COLO668 (cell line): ENCODE measurements at regions not wholly inside any gene's neighbourhood (a gene's known extent, or its start where the extent isn't known, plus 50 kb on each side); places are given as distances from the start of the nearest gene placed in this dataset.
"Not testable (repeated sequence)": the region's sequence is repeated elsewhere in the genome, so short reads cannot be mapped to it uniquely, and the experiment has no call there.

Experiments
- DNase-seq: peaks from one replicate; lab custom pipeline; 2025; ENCODE audit not compliant: unreplicated experiment; lab: John Stamatoyannopoulos, UW

DNA sequence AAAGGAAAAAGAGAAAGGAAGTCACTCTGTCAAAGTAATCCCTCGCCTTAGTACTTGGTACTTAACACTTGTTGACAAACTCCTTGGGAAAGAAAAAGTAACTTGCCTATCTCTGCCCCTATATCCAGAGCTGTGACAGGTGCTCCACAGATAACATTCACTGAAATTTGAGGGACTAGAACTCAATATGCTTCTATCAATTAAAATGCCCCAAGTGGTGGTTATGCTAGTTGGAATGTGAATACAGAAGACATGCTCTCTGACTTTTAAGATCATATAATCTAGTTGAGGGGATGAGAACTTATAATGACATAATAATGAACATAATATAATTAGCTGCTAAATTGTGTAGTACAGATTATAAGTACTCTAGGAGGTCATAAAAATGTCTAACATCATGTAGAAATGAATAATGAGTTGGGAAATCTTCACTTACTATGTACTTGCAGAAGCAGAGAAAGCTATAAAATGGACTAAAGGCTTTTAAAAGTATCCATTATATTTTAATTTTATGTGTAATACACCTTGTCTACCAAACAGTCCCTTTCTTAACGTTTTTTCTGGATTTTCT lies 153.1 kb upstream of the CCDC54 start:
- no peak for DNase-seq

DNA sequence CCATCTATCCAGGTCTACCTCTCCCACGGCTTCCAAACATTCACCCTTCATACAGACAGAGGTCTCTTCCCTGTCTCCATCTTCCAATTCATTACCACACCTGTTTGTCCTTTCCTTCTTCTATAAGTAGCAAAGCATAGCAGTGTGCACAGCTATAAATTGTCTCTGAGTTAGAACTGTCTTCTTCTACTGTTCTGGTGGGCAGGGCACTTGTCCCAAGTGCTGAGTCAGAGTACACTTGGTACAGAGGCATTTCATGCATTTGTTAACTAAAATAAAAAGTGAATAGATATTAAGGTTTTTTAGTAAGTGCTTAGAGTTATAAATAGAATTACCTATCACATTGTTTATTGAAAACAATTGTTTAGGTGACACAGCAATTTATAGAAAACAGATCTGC lies 150.1 kb upstream of the CCDC54 start:
- DNase-seq = no peak

DNA sequence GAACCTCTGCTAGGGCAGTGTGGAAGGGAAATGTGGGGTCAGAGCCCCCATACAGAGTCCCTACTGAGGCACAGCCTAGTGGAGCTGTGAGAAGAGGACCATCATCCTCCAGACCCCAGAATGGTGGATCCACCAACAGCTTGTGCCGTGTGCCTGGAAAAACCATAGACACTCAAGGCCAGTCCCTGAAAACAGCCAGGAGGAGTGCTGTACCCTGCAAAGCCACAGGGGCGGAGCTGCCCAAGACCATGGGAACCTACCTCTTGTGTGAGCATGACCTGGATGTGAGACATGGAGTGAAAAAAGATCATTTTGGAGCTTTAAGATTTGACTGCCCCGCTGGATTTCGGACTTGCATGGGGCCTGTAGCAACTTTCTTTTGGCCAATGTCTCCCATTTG lies 143.4 kb upstream of the CCDC54 start:
- DNase-seq = not testable (repeated sequence)

DNA sequence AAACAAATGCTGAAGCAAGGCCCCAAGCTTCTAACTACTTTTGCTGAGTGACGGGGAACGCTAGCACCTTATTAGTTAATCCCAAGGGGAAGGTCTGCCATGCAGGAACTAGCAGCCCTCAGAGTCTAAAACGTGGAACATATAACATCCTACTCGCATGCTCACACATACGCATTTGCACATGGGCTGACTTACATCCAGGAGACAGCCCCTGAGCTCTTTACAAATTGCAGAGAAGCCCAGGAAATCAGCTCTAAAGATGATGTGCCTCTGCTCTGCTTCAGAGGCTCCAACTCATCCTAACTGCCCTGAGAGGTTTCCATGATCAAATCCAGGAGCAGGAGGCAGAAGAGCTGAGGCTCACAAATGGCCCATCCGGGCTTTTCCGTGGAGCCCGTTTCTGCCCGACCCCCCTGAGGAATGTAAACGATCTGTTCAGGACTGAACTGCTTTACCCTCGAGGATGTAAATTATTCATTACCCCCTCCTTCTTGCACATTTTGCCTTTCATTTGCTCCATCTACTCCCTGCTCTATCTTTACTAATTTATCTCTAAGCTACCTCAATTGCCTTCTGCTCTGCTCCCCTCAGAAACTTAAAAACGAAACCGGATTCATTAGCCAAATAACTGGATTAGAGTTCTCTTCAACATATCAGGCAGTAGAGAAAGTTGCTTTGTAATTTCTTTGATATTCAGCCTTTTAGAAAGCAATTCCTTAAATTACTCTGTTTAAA lies 141.9 kb upstream of the CCDC54 start:
- DNase-seq = no peak

DNA sequence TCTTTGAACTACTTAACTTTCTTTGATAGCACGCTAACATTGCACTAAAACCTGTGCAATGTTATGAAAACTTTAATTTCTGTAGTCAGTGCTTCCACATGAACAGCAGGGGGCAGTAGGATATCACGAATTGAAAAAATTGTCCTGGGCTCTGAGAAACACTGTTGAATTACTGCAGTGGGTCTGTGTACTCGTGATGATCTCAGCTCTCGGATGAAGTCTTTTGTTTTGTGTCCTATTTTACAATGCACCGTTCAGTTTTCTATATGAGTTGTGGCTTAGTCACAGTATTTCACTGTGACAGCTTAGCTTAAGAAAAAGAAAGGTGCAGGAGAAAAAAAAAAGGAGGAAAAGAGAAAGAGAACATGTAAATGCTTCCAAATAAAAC lies 141.3 kb upstream of the CCDC54 start:
- peak; percentile 20 for DNase-seq

DNA sequence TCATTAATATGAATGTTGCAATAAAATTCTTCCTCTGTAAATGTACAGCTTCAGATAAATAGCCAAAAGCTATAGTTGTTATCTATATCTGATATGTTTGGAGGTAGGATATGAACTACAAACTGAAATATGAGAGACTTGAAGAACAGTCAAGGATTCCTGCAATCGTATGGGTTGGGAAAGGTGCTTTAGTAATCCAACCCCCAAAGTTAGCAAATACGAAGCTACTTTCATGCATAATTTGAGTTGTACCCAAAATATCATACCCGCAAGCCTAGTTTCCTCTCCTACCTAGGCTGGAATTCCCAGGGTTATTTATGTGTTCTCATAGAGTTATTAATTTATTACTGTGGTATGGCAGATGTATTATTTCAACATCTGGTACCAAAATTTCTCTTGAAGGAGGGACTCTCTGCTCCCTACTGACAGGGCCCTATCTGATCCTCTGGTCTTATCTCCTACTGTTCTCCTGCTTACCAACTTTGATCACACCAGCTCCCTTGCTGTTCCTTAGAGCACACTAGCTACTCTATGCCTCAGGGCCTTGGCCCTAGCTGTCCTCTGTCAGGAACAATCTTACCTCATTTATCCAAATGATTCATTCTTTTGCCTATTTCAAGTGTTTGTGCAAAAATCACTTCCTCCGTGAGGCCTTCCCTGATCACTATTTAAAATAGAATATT lies 140.4 kb upstream of the CCDC54 start:
- no peak for DNase-seq

DNA sequence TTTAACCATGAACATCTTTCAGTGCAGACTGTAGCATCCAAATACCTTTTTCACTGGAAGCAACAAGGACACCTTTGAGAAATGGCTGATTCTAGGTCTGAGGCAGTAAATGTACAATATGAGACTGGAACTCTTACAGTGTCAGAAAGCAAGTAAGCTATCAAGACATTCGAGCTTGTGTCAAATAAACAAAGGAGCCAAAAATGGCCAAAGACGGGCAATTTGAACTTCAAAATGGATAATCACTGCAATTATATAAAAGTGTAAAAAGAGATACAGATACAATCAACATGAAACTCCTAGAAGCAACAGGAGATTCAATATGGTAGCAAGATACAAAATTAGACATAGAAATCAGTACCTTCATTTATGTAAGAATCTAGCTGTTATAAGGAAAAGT lies 138.5 kb upstream of the CCDC54 start:
- DNase-seq = no peak

DNA sequence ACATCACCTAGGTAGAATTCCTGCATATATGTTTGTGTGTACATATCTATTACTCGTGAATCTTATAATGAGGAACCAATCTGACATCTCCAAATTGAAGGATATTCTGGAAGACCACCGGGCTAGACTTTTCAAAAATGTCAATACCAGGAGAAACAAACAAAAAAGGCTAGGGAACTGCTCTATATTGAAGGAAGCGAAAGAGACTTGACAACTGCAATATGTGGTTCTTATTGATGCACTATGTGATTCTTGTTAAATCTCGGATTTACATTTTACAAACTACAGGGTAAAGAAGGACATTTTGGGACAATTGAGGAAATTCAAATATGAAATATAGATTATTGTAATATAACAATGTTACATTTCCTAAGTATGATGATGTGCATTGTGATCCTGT lies 137.5 kb upstream of the CCDC54 start:
- DNase-seq = no peak

DNA sequence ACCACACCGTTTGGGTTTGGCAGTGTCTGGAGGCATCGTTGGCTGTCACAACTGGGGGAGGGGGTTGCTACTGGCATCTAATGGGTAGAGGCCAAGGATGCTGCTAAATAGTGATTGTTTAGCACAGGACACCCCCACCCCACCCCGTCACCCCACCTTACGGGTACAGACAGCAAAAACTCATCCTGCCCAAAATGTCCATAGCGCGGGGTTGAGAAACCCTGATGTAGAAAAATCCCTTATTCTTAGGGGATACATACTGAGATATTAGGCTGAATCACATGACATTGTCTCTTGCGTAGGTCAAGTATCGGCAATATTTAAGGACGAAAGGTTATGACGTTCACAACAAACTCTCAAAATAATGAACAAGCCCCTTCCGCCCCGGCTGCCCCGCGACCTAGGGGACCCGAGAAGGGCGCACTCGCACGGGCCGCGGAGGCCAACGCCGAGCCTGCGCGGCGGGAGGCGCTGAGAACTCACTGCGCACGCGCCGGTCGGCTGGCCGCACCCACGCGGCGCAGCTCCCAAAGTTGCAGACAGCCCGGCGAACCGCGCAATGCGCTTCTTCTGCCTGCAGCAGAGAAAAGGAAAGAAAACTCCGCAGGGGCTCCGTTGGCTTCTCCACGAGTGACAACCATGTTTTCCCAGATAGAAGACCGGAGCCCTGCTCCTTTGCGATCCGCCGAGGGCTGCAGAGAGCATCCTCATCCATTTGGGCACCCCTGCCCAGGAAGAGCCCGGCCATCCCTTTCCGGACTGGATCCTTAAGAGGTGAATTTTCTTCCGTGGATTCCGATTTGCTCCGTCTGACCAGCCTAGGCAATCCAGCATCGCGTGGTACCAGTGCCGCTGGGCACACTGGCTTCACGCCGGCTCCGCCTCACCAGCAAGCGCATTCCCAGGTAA lies 136.8 kb upstream of the CCDC54 start:
- DNase-seq = peak; percentile 66

DNA sequence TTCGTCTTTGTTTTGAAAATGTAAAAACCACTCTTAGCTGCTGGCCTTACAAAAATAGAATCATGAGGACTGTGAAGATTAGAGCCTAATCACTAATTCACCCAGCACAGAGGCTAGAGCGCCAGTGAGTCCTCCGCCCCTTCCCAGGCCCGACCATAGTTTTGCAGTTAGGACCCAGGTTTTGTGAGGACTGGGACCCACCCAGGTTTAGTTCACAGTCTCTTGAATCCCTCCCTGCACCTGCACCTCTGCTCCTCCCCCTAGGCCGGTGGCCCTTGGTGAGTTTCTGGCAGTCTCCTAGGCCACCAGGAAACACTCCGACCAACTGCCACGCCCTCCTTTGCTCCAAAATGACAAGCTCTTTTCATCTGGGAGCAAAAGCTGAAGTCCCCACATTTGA lies 136.0 kb upstream of the CCDC54 start:
- peak; percentile 49 for DNase-seq

DNA sequence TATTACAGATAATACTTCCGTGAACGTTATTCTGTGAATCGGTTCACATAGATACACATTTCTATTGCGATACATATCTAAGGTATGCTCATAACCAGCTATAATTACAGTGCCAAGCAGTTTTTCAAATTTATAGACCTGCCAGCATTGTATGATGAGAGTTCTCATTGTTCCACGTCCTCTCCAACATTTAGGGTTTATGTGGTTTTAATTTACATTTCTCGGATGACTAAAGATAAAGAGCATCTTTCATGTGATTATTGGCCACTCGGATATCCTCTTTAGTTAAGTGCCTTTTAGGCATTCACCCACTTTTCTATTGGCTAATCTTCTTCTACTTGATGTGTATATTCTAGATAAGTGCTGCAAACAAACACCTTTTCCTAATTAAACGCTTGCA lies 134.7 kb upstream of the CCDC54 start:
- DNase-seq = no peak

DNA sequence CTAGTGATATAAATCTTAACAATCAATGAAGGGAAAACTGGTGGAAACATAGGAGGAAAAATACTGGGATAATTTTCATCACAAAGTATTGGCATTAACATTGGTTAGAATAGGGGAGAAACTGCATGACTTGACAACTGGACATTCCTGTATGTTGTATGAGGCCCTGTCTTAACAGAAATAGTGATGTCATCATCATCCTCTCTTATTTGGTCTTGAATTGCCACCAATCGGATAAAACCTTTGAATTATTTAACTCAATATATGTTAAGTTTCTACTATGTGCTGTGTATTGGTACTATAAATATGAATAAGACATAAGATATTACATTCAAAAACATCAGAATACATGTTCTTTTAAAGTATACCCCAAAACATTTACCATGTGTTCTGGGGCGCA lies 130.1 kb upstream of the CCDC54 start:
- no peak for DNase-seq

DNA sequence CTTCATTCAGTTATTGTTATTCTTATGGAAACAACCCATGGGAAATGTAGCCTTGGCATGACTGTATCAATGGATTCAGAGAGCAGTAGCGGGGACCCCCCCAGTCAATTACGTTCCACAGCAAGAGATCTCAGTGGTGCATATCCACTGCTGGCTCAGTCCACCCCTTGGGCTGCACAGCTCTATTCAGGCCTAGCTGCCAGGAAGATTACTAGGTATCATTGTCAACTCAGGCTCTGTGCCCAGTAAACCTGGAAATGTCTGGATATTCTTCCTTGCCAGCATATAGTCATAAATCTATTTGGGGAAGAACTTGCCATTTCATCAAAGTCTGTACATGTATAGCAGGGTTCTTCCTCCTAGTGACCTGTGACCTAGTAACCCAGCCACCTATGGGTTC lies 128.1 kb upstream of the CCDC54 start:
- DNase-seq = no peak

DNA sequence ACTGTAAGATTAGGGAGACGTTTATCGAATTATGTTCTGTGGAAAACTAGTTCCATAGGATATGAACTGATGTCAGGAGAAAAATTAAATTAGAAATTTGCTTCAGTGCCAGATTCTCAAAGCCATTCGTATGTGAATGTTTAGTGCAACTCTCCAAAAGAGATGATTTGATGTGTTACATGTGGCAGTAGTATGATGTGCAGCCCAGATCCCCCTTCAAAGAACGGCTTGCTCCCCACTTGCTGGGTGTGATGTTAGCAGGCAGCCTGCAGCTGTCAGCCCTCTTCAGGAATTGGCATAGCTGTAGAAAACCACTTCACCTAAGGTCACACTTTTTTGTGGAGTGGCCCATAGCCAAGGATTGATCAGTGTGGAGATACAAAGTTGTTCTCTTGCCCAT lies 127.0 kb upstream of the CCDC54 start:
- DNase-seq = no peak

DNA sequence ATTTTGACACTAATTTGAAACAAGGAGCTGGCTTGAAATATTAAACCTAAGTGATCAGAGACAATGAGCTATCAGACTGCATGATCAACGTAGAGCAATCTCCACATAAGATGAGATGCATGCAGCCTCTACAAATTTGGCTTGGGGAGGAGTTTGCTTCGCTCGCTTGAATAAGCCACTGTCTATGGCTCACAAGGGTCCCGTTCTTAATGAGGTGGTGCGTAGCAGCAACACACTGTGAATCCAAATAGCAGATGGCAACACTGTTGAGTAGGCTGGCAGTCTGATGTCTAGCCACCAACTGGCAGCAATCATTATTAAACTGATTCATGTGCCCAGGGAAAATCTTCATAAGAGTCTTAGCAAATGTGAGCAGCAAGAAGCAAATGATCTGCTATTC lies 125.4 kb upstream of the CCDC54 start:
- no peak for DNase-seq

DNA sequence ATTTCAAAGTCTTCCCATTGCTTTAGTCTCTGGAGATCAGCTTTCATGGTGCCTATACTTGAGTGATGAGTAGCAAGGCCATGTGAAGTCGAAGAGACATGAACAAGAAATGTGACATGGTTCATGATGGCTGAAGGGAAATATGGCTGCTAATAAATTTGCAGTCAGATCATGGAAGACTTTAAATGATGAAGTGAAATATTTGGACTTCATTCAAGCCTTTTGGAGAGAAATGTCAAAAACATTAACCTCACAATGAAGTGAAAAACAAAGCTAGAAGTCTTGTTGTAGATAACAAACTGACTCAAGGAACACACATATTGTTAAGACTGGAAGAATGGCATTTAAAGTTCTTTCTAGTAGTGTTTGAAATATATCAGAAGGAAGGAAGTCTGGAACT lies 120.3 kb upstream of the CCDC54 start:
- DNase-seq = no peak

DNA sequence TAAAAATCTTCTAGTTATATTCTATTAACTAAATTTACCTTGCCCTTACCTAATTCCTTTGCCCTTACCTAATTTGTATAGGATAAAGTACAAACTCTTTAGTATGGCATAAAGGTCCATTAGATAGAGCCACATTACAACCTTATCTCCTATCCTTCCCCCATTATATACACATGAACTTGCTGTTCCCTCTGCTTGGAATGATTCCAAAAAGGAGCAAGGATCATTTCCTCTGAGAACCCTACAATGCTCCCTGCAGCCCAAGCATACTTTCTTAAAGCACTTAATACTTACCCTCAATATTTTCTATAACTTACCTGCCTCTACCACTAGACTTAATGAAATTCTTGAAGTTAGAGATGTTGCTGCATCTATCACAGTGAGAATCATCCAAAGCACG lies 118.9 kb upstream of the CCDC54 start:
- no peak for DNase-seq

DNA sequence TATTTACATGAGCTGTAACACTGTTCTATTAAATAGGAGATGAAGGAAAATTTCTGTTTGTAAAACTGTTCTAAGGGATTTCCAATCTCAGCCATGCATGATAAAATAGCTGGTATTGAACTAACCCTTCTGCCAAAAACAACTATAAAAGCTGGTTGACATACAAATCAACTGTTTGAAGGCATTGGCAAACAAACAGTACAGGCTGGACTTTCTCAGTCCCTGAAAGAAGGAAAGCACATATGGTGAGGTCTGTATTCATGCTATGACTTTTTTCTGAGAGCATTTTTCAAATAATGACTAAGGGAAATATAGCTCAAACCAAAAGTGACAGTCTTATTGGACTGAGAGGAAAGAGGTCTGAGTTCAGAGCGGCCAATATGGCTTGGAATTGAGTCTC lies 117.0 kb upstream of the CCDC54 start:
- DNase-seq = no peak

DNA sequence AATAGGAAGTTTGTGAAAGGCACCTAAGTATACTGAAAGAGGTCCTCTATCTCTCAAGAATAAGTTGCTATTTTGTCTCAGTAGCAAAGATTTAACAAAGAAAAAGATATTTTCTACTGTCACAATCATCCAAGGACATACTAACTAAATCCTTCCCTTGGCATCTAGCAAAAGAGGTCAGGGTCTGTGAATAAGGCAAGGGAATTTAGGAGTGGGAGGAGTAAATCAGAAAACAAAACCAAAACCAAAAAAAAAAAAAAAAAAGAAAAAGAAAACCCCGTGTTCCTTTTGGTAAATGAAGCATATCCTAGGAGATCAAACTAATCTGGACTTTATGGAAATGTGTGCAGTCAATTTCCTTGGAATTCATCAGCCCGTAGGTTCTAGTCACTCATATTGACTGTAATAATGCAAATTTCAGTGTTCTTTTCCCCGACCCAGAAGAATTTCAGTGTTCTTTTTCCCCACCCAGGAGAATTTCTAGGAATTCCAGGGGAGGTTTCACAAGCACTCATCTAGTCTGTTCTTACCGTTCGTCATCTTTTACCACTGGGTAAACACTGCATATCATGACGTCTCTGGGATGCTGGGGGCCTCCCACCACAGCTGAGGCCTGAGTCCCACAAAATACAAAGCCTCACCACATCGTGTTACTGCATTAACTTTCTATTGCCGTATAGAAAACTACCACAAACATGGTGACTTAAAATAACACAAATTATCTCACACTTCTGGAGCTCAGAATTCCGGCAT lies 113.8 kb upstream of the CCDC54 start:
- no peak for DNase-seq

DNA sequence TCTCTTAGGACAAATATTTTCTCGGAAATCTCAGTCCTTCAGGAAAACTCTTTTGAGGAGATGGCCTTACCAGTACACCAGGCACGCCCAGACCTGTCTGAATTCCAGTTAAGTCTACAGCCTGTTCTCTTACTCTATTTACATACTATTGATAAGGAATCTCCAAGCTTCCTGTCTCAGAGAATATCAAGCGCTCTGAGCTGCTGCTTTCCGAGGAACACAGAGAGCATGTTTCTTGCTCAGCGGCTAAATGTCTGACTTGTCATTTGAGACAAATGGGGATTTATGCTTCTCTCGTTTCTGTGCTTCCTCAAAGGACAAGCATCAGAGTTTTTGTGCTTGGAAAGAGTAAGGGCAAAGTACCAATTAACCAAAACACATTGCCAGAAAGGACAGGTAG lies 112.4 kb upstream of the CCDC54 start:
- DNase-seq = no peak

DNA sequence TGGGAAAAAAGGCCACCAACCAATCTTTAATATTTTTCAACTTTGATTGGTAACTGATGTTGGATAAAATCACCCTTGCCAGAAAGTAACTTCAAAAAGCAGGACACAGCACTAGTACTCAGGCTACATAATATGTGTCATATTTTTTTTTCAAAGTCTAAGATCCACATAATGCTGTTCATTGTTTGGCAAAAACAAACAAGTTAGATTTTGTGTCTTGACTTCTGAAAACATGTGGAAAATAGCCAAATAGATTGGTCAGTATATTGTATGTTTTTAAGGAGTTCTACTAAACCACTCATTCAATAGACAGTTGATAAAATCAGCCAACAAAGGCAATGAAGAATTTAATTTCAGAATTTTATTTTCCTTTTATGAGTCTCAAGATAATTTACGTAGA lies 111.7 kb upstream of the CCDC54 start:
- DNase-seq = no peak
